MM.1S (cell line): ENCODE measurements at regions not wholly inside any gene's neighbourhood (a gene's known extent, or its start where the extent isn't known, plus 50 kb on each side); places are given as distances from the start of the nearest gene placed in this dataset.

ENCODE experiments used
- EZH2 ChIP-seq: fragments of 300-600 bp; sonication (generic); optimal IDR thresholded peaks from 2 replicates; pipeline ENCODE3; 2017; ENCODE audit warnings: low read depth, mild to moderate bottlenecking, antibody characterized with exemption, low read length, mixed read lengths
- TF ChIP-seq, protein P1 (sequence below): fragments of 300-600 bp; sonication (generic); IDR thresholded peaks from 2 replicates; pipeline ENCODE4 v1.5.1; 2016; ENCODE audit warnings: antibody characterized with exemption, low read length, mixed read lengths

DNA sequence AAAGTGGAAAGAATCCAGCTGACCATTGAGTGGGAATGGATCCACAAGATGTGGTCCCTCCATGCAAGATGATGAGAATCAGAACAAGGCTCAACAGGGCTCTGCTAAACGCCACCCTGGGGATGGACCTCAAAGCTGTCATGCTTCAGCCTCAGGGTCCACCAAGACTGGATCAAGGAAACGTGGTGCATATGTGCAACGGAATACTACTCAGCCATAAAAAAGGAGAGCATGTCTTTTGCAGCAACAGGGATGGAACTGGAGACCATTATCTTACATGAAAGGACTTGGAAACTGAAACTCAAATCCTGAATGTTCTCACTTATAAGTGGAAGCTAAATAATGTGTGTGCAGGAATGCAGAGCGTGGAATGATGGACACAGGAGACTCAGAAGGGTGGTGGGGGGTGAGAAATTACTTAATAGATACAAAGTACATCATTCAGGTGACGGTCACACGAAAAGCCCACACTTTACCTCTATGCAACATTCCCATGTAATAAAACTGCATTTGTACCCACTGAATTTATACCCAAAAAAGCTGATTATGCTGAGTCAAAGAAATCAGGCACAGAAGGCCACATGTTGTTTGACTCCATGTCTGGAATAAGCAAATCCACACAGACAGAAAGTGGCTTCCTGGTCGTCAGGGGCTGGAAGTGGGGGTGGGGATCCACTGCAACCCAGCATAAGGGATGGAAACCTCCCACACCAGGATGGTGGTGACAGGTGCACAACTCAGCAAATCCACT, 116.1 kb downstream of the SHANK2 start:
- TF ChIP-seq EZH2: no peak
- TF ChIP-seq, protein P1, sequence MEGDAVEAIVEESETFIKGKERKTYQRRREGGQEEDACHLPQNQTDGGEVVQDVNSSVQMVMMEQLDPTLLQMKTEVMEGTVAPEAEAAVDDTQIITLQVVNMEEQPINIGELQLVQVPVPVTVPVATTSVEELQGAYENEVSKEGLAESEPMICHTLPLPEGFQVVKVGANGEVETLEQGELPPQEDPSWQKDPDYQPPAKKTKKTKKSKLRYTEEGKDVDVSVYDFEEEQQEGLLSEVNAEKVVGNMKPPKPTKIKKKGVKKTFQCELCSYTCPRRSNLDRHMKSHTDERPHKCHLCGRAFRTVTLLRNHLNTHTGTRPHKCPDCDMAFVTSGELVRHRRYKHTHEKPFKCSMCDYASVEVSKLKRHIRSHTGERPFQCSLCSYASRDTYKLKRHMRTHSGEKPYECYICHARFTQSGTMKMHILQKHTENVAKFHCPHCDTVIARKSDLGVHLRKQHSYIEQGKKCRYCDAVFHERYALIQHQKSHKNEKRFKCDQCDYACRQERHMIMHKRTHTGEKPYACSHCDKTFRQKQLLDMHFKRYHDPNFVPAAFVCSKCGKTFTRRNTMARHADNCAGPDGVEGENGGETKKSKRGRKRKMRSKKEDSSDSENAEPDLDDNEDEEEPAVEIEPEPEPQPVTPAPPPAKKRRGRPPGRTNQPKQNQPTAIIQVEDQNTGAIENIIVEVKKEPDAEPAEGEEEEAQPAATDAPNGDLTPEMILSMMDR: no peak
